Psoas muscle (tissue), 7 donors: ENCODE measurements at regions not wholly inside any gene's neighbourhood (a gene's known extent, or its start where the extent isn't known, plus 50 kb on each side); places are given as distances from the start of the nearest gene placed in this dataset.

Experiments
- ATAC-seq, 4 donors: fragments of 200-7000 bp; cut with Tn5 transposase; one replicate each; pipeline ENCODE4 v1.9.1; 2020; ENCODE audit warnings: moderate library complexity in 3 of 4, mild to moderate bottlenecking in 2 of 4
- DNase-seq, 2 donors: peaks; one replicate each; pipeline ENCODE4 v3.0.0-alpha.2; 2020
- H3K27ac ChIP-seq: fragments of 200-600 bp; one replicate; pipeline ENCODE4 v1.8.0; 2022
- H3K27me3 ChIP-seq, 3 donors: fragments of 200-600 bp in 1 of 3; one replicate each; pipeline versions ENCODE4 v1.6.1 to v1.8.0; 2013 to 2022; ENCODE audit warnings: low read length in 2 of 3, mild to moderate bottlenecking in 2 of 3, moderate library complexity in 1 of 3; ENCODE audit not compliant: insufficient read depth in 3 of 3
- H3K36me3 ChIP-seq, 2 donors: fragments of 200-600 bp in 1 of 2; one replicate each; pipeline versions ENCODE4 v1.6.1 to v1.8.0; 2013 to 2022; ENCODE audit warnings: low read depth in 1 of 2, mild to moderate bottlenecking in 1 of 2, moderate library complexity in 1 of 2; ENCODE audit not compliant: insufficient read depth in 1 of 2
- H3K4me1 ChIP-seq: fragments of 200-600 bp; one replicate; pipeline ENCODE4 v1.8.0; 2022
- H3K4me3 ChIP-seq: fragments of 200-600 bp; one replicate; pipeline ENCODE4 v1.8.0; 2022; ENCODE audit warnings: mild to moderate bottlenecking
- H3K9me3 ChIP-seq: fragments of 200-600 bp; one replicate; pipeline ENCODE4 v1.8.0; 2022
- CTCF ChIP-seq: fragments of 200-600 bp; IDR thresholded peaks from one replicate; pipeline ENCODE4 v1.8.0; 2022; ENCODE audit warnings: antibody characterized with exemption
- WGBS, 3 donors: extraction: QIAGEN DNeasy Blood & Tissue Kit; methylation state at CpG; one replicate each; pipeline versions ENCODE4 v1.1.6 to v1.1.7; 2013; 5-methylcytosine and 5-hydroxymethylcytosine counted together
- intact Hi-C, 2 donors: fragments of 100-400 bp; cut with DNase I; formaldehyde crosslinking; loops; one replicate each; pipeline versions ENCODE4 v1.11.0 to v1.14.2; 2022
- donor health status: healthy with polysubstance abuse.
- donor health status: DM: no; HTN: no; CAD: no; lungs with moderate emphysema.
- donor health status: Bipolar disorder and iron deficiency.
- donor health status: healthy.
- donor health status: DM: yes; HTN: yes; CAD: no.
- donor health status: DM: no; HTN: no; CAD: no.
- donor health status: DM: yes; HTN: yes; CAD: no.

DNA sequence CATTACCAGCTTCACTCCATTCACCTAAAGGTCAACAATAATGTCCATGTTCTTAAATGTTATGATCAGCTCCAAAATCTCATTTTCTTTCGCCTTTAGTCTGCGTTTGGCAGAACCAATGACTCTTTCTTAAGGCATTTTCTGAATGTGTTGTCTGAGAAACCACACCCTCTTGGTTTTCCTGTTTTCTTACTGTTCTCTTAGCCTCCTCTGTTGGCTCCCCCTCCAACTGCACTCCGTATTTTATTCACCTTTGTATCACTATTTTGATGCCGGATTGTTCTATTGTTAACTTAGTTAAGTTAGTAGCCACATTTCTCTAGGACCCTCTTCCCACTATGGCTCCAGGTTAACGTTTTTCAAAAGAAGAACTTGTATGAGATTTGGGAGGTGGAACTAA is 185.6 kb downstream of the DMAC1 start:
- H3K4me3 ChIP-seq, result no peak overlapping the region
- no peaks in the 10 kb centered on the region for H3K27me3 ChIP-seq
- ATAC-seq (no peak), DNase-seq (no peak)
- no peak for TF ChIP-seq CTCF
- intact Hi-C loops, result no loop called here
- no peak overlapping the region for H3K27ac ChIP-seq
- H3K4me1 ChIP-seq, result no peaks in the 10 kb centered on the region
- no peaks in the 10 kb centered on the region for H3K9me3 ChIP-seq
- no peaks in the 10 kb centered on the region for H3K36me3 ChIP-seq
- WGBS, 3 donors, result 73 to 81% (median 76%) methylated on average over 5 of the region's 5 CpGs

GRCh38 chr9:7608261-7608660 is 191.3 kb downstream of the DMAC1 start:
- intact Hi-C loops, result no loop called here

GRCh38 chr9:7607421-7607820 is 192.2 kb downstream of the DMAC1 start:
- no peak overlapping the region for H3K4me3 ChIP-seq
- H3K27ac ChIP-seq, result no peak overlapping the region
- no peaks in the 10 kb centered on the region for H3K9me3 ChIP-seq
- no peaks in the 10 kb centered on the region for H3K27me3 ChIP-seq
- intact Hi-C loops, result no loop called here
- H3K36me3 ChIP-seq, result no peaks in the 10 kb centered on the region
- ATAC-seq, result no peak
- DNase-seq, result no peak
- no peaks in the 10 kb centered on the region for H3K4me1 ChIP-seq
- 18 to 49% (median 27%) methylated on average over 2 of the region's 2 CpGs for WGBS, 3 donors
- no peak for TF ChIP-seq CTCF

More at GRCh38 chr9:7608261-7608660, 191.3 kb downstream of the DMAC1 start:
- no peak overlapping the region for H3K4me3 ChIP-seq
- ATAC-seq (no peak), DNase-seq (no peak)
- TF ChIP-seq CTCF, result no peak
- H3K9me3 ChIP-seq, result no peaks in the 10 kb centered on the region
- no peaks in the 10 kb centered on the region for H3K4me1 ChIP-seq
- H3K27ac ChIP-seq, result no peak overlapping the region
- H3K27me3 ChIP-seq, result no peaks in the 10 kb centered on the region
- WGBS, 3 donors, result 92 to 100% (median 98%) methylated on average over 1 of the region's 1 CpG
- no peaks in the 10 kb centered on the region for H3K36me3 ChIP-seq

- intact Hi-C loops, result no loop called here
- ATAC-seq (no peak), DNase-seq (no peak)
- Histone ChIP-seq H3K9me3 (no peaks in the 10 kb centered on the region), H3K27ac (no peak overlapping the region), H3K36me3 (no peaks in the 10 kb centered on the region), H3K27me3 (no peaks in the 10 kb centered on the region), H3K4me3 (no peak overlapping the region), H3K4me1 (no peaks in the 10 kb centered on the region)
- 85 to 88% (median 87%) methylated on average over 1 of the region's 1 CpG for WGBS, 3 donors
- no peak for TF ChIP-seq CTCF
Observed at GRCh38 chr9:7606591-7606990, 193.0 kb downstream of the DMAC1 start.

DNA sequence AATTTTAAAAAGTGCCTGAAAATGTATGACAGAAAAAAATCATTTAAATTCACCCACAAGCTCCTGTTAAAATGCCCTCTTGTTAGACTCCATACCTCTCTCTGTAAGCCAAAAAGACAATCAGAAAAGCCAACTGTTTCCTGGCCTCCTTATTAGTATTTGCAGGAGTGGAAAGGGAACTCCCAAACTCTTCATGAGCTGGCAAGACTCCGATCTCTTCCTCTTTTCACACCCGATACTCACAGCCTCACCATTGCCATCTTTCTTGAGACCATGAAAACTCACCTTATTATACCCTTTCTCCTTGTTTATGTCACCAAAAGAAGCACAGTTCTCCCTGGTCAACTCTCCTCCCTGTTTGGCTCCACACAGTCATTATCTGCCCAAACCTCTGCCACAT is 197.8 kb downstream of the DMAC1 start:
- Histone ChIP-seq H3K27me3 (no peaks in the 10 kb centered on the region), H3K27ac (no peak overlapping the region), H3K9me3 (no peaks in the 10 kb centered on the region), H3K4me1 (no peaks in the 10 kb centered on the region), H3K4me3 (no peak overlapping the region), H3K36me3 (no peaks in the 10 kb centered on the region)
- intact Hi-C loops, result no loop called here
- DNase-seq, result no peak
- 68 to 84% (median 77%) methylated on average over 2 of the region's 2 CpGs for WGBS, 3 donors
- ATAC-seq, result no peak
- TF ChIP-seq CTCF, result no peak
